GM06990 (cell line): ENCODE measurements at regions not wholly inside any gene's neighbourhood (a gene's known extent, or its start where the extent isn't known, plus 50 kb on each side); places are given as distances from the start of the nearest gene placed in this dataset.

ENCODE experiments used
- DNase-seq: peaks from one replicate; pipeline ENCODE4 v3.0.0-alpha.2; 2011; ENCODE audit not compliant: insufficient read length; ENCODE audit errors: extremely low read depth
- H3K27me3 ChIP-seq: replicated peaks from 2 replicates; pipeline ENCODE4 v1.6.0; 2011; ENCODE audit warnings: low read length; ENCODE audit not compliant: control insufficient read depth, insufficient read depth
- H3K36me3 ChIP-seq: 2 replicates; pipeline ENCODE4 v1.5.1; 2011; ENCODE audit warnings: low read length; ENCODE audit not compliant: control insufficient read depth, insufficient read depth
- H3K4me3 ChIP-seq: replicated peaks from 2 replicates; pipeline ENCODE4 v1.5.1; 2011; ENCODE audit warnings: low read depth, mild to moderate bottlenecking, control low read depth, low read length
- CTCF ChIP-seq: IDR thresholded peaks from 2 replicates; pipeline ENCODE4 v1.5.1; 2011; ENCODE audit warnings: low read length, control low read depth, mild to moderate bottlenecking, inconsistent platforms; ENCODE audit not compliant: insufficient read depth, poor library complexity, severe bottlenecking

GRCh38 chr5:103487822-103488493, 74.6 kb downstream of the NUDT12 start:
- DNase-seq: peak; percentile 15
- TF ChIP-seq CTCF: no peak
- no peaks in the 10 kb centered on the region for H3K36me3 ChIP-seq

DNA sequence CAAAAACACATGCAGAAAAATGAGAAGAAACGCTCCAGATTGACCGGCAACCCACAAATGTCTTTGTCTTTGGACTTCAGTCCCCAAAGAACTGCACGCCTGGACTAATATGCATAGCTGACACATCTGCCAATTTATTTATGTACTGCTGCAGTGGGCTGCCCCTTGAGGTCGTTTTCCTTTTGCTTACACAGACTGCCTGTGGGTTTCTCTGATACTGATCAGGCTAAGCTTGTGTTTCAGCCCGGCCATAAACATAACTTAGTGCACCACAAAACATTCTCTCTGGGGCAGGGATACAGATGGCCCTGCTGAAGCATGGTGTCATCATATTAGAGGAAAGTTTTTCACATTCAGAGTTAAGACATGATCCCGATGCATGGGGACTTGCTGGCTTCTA, 75.4 kb downstream of the NUDT12 start:
- no peak for TF ChIP-seq CTCF

More at GRCh38 chr5:103487822-103488493, 74.6 kb downstream of the NUDT12 start:
- no peak overlapping the region for H3K4me3 ChIP-seq
- H3K27me3 ChIP-seq: no peaks in the 10 kb centered on the region

DNA sequence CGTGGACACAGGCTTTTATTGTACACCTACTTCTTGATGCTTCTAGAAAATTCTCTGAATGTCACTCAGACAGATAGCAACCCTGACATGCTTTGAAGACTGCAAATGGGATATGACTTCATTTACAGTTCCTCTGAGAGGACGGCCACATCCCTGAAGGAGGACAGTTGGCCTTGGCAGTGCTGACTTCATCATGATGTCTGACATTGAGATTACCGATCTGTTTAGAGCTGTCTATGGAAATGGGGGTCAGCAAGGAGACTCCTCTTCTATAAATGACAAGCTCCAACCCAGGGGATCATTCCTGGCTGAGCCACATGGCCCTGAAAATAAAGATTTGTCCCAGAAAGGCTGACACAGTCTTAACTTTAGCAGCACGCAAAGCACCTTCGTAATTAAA, 75.8 kb downstream of the NUDT12 start:
- no peak for DNase-seq
- Histone ChIP-seq H3K4me3 (no peak overlapping the region), H3K27me3 (no peaks in the 10 kb centered on the region), H3K36me3 (no peaks in the 10 kb centered on the region)
- TF ChIP-seq CTCF: no peak

More for the DNA sequence above, 75.4 kb downstream of the NUDT12 start:
- DNase-seq: no peak
- Histone ChIP-seq H3K27me3 (no peaks in the 10 kb centered on the region), H3K4me3 (no peak overlapping the region), H3K36me3 (no peaks in the 10 kb centered on the region)

- no peak for DNase-seq
Observed at GRCh38 chr5:103480246-103480645, 82.3 kb downstream of the NUDT12 start.

DNA sequence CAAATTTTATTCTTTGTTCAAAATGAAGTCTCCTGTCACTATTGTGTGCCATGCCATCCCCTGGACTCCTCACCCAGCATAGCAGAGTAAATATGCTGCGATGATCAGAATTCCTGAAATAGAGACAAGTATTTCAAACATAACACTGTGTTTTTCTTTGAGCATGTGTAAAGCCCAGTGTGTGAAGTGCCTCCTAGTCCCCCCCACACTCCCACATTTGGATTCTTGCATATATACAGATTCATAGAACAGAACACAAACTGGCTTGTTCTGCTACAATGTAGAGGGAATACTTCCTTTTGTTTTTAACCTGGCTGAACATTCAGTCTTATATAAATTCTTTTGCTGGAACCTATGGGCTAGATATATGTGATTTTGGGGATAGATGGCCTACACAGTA, 84.9 kb downstream of the NUDT12 start:
- DNase-seq: no peak
- Histone ChIP-seq H3K36me3 (no peaks in the 10 kb centered on the region), H3K27me3 (no peaks in the 10 kb centered on the region; the same call in 1 of the 2 replicates), H3K4me3 (no peak overlapping the region)
- TF ChIP-seq CTCF: no peak

More at GRCh38 chr5:103480246-103480645, 82.3 kb downstream of the NUDT12 start:
- Histone ChIP-seq H3K4me3 (no peak overlapping the region), H3K36me3 (no peaks in the 10 kb centered on the region), H3K27me3 (no peaks in the 10 kb centered on the region; the same call in 1 of the 2 replicates)
- no peak for TF ChIP-seq CTCF
